ENCODE measurements at regions not wholly inside any gene's neighbourhood (a gene's known extent, or its start where the extent isn't known, plus 50 kb on each side); places are given as distances from the start of the nearest gene placed in this dataset.

DNA sequence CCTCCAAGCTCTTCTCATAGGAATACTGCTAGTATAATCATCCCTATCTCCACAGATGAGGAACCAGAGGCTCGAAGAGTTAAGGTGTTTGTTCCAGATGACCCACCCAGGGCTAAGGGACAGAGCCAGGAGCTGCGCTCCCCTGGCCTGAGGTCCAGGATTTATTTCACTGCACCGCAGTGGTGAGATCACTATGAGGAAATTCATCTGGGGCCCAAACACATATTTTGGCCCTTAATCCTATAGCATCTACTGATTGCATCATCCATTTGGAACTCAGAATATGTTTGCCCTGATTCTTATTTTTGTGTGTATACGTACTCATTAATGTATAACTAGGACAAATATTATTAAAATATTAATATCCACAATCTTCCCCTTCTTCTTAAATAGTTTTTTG is 100.1 kb upstream of the RBPJ start:
- TF ChIP-seq, protein P1, sequence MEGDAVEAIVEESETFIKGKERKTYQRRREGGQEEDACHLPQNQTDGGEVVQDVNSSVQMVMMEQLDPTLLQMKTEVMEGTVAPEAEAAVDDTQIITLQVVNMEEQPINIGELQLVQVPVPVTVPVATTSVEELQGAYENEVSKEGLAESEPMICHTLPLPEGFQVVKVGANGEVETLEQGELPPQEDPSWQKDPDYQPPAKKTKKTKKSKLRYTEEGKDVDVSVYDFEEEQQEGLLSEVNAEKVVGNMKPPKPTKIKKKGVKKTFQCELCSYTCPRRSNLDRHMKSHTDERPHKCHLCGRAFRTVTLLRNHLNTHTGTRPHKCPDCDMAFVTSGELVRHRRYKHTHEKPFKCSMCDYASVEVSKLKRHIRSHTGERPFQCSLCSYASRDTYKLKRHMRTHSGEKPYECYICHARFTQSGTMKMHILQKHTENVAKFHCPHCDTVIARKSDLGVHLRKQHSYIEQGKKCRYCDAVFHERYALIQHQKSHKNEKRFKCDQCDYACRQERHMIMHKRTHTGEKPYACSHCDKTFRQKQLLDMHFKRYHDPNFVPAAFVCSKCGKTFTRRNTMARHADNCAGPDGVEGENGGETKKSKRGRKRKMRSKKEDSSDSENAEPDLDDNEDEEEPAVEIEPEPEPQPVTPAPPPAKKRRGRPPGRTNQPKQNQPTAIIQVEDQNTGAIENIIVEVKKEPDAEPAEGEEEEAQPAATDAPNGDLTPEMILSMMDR (IDR thresholded peaks at IDR 0.05; ENCODE audit: poor library complexity) = no peak
- no peak for TF ChIP-seq EZH2 (IDR thresholded peaks at IDR 0.05; ENCODE audit: borderline replicate concordance)

Measured in hepatocyte (in vitro differentiated cells).